PC-9 (cell line): ENCODE measurements at regions not wholly inside any gene's neighbourhood (a gene's known extent, or its start where the extent isn't known, plus 50 kb on each side); places are given as distances from the start of the nearest gene placed in this dataset.

ENCODE experiments used
- BruUV-seq: library from RNA; stranded (reverse); fragments of 400-500 nt; replicated peaks from 2 replicates; lab custom pipeline; 2021; lab: Mats Ljungman, UMichigan
- CTCF ChIA-PET: fragments of 300-600 bp; sonication (Branson Sonifier 250); formaldehyde crosslinking; loops from one replicate; lab custom pipeline; 2022; ENCODE audit warnings: antibody characterized with exemption; lab: Charles Lee
- POLR2A ChIA-PET: fragments of 300-600 bp; sonication (Branson Sonifier 250); formaldehyde crosslinking; loops from one replicate; lab custom pipeline; 2022; ENCODE audit warnings: antibody characterized with exemption; ENCODE audit not compliant: unreplicated experiment; lab: Charles Lee
- DNase-seq, 2 experiments: peaks; one replicate each; pipeline versions ENCODE4 v3.0.0 to v3.0.0-alpha.2; 2015 to 2022; ENCODE audit warnings: mixed read lengths in 1 of 2
- H2AFZ ChIP-seq: fragments of 200-600 bp; sonication (generic); 2 replicates; pipeline ENCODE4 v1.8.1; 2017; ENCODE audit warnings: antibody characterized with exemption
- H3F3A ChIP-seq: fragments of 200-600 bp; sonication (generic); 2 replicates; pipeline ENCODE4 v1.8.1; 2017; ENCODE audit warnings: antibody characterized with exemption, mild to moderate bottlenecking, low read depth; ENCODE audit not compliant: insufficient read depth
- H3K27ac ChIP-seq: fragments of 200-600 bp; sonication (generic); 2 replicates; pipeline ENCODE4 v1.6.1; 2016; ENCODE audit warnings: mixed run types
- H3K27me3 ChIP-seq: fragments of 200-600 bp; sonication (generic); 2 replicates; pipeline ENCODE4 v1.6.1; 2016; ENCODE audit warnings: low read depth, mixed run types; ENCODE audit not compliant: insufficient read depth
- H3K36me3 ChIP-seq: fragments of 200-600 bp; sonication (generic); 2 replicates; pipeline ENCODE4 v1.6.1; 2016; ENCODE audit warnings: low read depth, mixed run types
- H3K4me1 ChIP-seq: fragments of 200-600 bp; sonication (generic); replicated peaks from 2 replicates; pipeline ENCODE4 v1.6.1; 2016; ENCODE audit warnings: mixed run types; ENCODE audit not compliant: insufficient read depth
- H3K4me2 ChIP-seq: fragments of 200-600 bp; sonication (generic); 2 replicates; pipeline ENCODE4 v1.6.1; 2017; ENCODE audit warnings: mixed run types
- H3K4me3 ChIP-seq: fragments of 200-600 bp; sonication (generic); 2 replicates; pipeline ENCODE4 v1.6.1; 2016; ENCODE audit warnings: mixed run types
- H3K79me2 ChIP-seq: fragments of 200-600 bp; sonication (generic); 2 replicates; pipeline ENCODE4 v1.6.1; 2017; ENCODE audit warnings: low read depth, mixed run types
- H3K9me2 ChIP-seq: fragments of 200-600 bp; sonication (generic); 2 replicates; pipeline ENCODE4 v1.8.1; 2017; ENCODE audit warnings: mild to moderate bottlenecking; ENCODE audit not compliant: insufficient read depth
- H3K9me3 ChIP-seq: fragments of 200-600 bp; sonication (generic); 2 replicates; pipeline ENCODE4 v1.8.1; 2016; ENCODE audit warnings: low read depth; ENCODE audit not compliant: insufficient read depth
- H4K20me1 ChIP-seq: fragments of 200-600 bp; sonication (generic); 2 replicates; pipeline ENCODE4 v1.8.1; 2017; ENCODE audit not compliant: insufficient read depth
- EZH2 ChIP-seq: fragments of 200-600 bp; sonication (generic); IDR thresholded peaks from 2 replicates; pipeline ENCODE4 v1.8.0; 2017; ENCODE audit warnings: antibody characterized with exemption, low read depth
- intact Hi-C: fragments of 100-400 bp; cut with micrococcal nuclease; formaldehyde crosslinking; loops from one replicate; pipeline ENCODE4 v1.10.0; 2022; ENCODE audit not compliant: unreplicated experiment
- TF ChIP-seq, protein P1 (sequence below): fragments of 200-600 bp; sonication (generic); conservative IDR thresholded peaks from 2 replicates; pipeline ENCODE4 v1.6.1; 2017; ENCODE audit warnings: mixed run types, antibody characterized with exemption, mild to moderate bottlenecking, moderate library complexity

DNA sequence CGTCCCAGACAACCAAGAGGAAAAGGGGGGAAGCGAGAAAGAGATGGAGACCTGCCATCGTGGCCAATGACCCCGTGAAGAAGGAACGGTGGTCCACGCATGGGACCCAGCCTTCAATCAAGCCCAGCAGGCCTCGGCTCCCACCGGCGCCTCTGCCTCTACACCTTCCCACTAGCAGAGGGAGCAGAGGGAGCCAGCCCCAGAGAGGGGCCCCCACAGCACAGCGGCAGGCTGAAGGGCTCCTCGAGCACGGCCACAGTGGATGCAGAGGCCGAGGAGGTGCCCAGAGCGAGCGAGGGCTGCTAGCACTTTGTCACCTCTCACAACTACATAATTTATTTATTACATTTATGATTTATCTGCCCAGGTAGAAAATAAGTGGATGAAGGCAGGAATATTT is 68.4 kb upstream of the TOPAZ1 start:
- no peak for DNase-seq
- Histone ChIP-seq H3K4me3 (no peak overlapping the region), H3K4me1 (no peaks in the 10 kb centered on the region), H3K27ac (no peak overlapping the region), H3K36me3 (no peaks in the 10 kb centered on the region), H3K27me3 (peaks cover 25% of the 10 kb centered on the region; the same call in 1 of the 2 replicates), H4K20me1 (no peaks in the 10 kb centered on the region), H3K4me2 (no peak overlapping the region), H3K9me2 (no peaks in the 10 kb centered on the region), H3F3A (no peaks in the 10 kb centered on the region), H2AFZ (no peak overlapping the region), H3K9me3 (no peaks in the 10 kb centered on the region; the same call in 1 of the 2 replicates), H3K79me2 (no peaks in the 10 kb centered on the region)
- no peak for TF ChIP-seq EZH2
- TF ChIP-seq, protein P1, sequence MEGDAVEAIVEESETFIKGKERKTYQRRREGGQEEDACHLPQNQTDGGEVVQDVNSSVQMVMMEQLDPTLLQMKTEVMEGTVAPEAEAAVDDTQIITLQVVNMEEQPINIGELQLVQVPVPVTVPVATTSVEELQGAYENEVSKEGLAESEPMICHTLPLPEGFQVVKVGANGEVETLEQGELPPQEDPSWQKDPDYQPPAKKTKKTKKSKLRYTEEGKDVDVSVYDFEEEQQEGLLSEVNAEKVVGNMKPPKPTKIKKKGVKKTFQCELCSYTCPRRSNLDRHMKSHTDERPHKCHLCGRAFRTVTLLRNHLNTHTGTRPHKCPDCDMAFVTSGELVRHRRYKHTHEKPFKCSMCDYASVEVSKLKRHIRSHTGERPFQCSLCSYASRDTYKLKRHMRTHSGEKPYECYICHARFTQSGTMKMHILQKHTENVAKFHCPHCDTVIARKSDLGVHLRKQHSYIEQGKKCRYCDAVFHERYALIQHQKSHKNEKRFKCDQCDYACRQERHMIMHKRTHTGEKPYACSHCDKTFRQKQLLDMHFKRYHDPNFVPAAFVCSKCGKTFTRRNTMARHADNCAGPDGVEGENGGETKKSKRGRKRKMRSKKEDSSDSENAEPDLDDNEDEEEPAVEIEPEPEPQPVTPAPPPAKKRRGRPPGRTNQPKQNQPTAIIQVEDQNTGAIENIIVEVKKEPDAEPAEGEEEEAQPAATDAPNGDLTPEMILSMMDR: no peak
- POLR2A ChIA-PET: no interaction called here
- CTCF ChIA-PET: no interaction called here
- no TSS peak for BruUV-seq
- intact Hi-C loops: no loop called here

DNA sequence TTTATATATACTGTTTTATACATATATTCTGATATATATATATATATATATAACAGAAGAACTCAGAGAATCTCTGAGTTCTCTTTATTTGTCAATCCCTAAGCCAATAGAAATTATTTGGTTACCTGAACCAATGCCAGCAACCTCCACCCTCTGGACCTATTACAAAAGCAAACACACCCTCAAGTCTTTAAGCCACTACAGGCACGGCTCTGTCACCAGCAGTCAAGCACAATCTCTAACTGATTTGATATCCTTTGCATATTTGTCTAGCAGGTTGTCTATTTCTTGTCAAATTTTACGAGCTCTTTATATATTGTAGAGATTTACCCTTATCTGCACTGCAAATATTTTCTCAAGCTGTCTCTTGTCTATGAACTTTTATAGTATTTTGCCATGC is 66.6 kb upstream of the TOPAZ1 start:
- Histone ChIP-seq H3K4me2 (no peak overlapping the region), H3K9me2 (no peaks in the 10 kb centered on the region), H3K27ac (no peak overlapping the region), H3K79me2 (no peaks in the 10 kb centered on the region), H3K4me1 (no peaks in the 10 kb centered on the region), H3K4me3 (no peak overlapping the region), H3F3A (no peaks in the 10 kb centered on the region), H2AFZ (no peak overlapping the region), H3K27me3 (peaks cover 15% of the 10 kb centered on the region; the same call in 1 of the 2 replicates), H3K9me3 (no peaks in the 10 kb centered on the region; the same call in 1 of the 2 replicates), H4K20me1 (no peaks in the 10 kb centered on the region), H3K36me3 (no peaks in the 10 kb centered on the region)
- no peak for DNase-seq
- ChIA-PET POLR2A (no interaction called here), CTCF (no interaction called here)
- BruUV-seq: no TSS peak
- intact Hi-C loops: no loop called here
- TF ChIP-seq EZH2: no peak
- TF ChIP-seq, protein P1: no peak

DNA sequence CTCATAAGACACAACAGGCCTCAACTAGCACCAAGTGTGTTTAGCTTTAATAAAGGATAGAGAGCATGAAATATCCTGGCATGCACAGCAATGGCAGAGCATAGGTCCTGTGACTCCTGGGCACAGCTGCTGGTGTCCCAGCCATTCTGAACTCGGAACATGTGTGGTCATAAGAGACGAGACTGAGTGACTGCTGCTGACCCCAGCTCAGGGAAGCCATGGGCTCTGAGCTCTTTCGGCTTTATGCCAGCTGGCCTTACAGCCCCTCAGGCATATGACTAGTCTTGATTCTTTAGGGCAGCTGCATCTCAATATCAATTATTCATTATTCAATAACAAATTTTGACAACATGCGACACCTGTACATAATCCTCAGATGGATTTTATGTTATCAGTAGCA is 62.4 kb upstream of the TOPAZ1 start:
- no TSS peak for BruUV-seq
- intact Hi-C loops: no loop called here

More for the DNA sequence above, 62.4 kb upstream of the TOPAZ1 start:
- H3K27ac ChIP-seq: no peak overlapping the region
- no peak for DNase-seq
- no peaks in the 10 kb centered on the region for H3K79me2 ChIP-seq
- H3K9me2 ChIP-seq: no peaks in the 10 kb centered on the region
- H3K4me2 ChIP-seq: no peak overlapping the region
- no peaks in the 10 kb centered on the region for H3K36me3 ChIP-seq
- CTCF ChIA-PET: interaction anchor here (0.5 kb wide), 1 partner anchor 395 kb away, joined by 3 read pairs; no protein-coding TSS in a partner anchor
- H3K4me1 ChIP-seq: no peaks in the 10 kb centered on the region
- H3K9me3 ChIP-seq: no peaks in the 10 kb centered on the region
- TF ChIP-seq, protein P1: no peak
- TF ChIP-seq EZH2: no peak
- no peaks in the 10 kb centered on the region for H4K20me1 ChIP-seq
- POLR2A ChIA-PET: no interaction called here
- H3F3A ChIP-seq: no peaks in the 10 kb centered on the region
- no peak overlapping the region for H2AFZ ChIP-seq
- no peaks in the 10 kb centered on the region for H3K27me3 ChIP-seq
- H3K4me3 ChIP-seq: no peak overlapping the region
